GM12878 (cell line): ENCODE measurements at regions not wholly inside any gene's neighbourhood (a gene's known extent, or its start where the extent isn't known, plus 50 kb on each side); places are given as distances from the start of the nearest gene placed in this dataset.

Experiments used
- ATAC-seq: fragments of 200-7000 bp; cut with Tn5 transposase; 3 replicates; pipeline ENCODE4 v1.9.1; 2020; ENCODE audit warnings: mild to moderate bottlenecking, moderate library complexity
- BruUV-seq: library from RNA; stranded (reverse); fragments of 400-500 nt; replicated peaks from 2 replicates; lab custom pipeline; 2021; lab: Mats Ljungman, UMichigan
- CTCF ChIA-PET: fragments of 300-600 bp; sonication (Branson Sonifier 250); formaldehyde crosslinking; extraction: SDS; loops from one replicate; lab custom pipeline; 2021; ENCODE audit warnings: inconsistent platforms; lab: Yijun Ruan, JAX
- POLR2A ChIA-PET: fragments of 350-600 bp; formaldehyde crosslinking; extraction: SDS; loops from one replicate; lab custom pipeline; 2021; ENCODE audit warnings: inconsistent platforms; lab: Charles Lee
- RAD21 ChIA-PET: fragments of 300-600 bp; sonication (Branson Sonifier 250); formaldehyde crosslinking; loops from one replicate; lab custom pipeline; 2023; ENCODE audit warnings: antibody characterized with exemption; ENCODE audit not compliant: unreplicated experiment; lab: Charles Lee
- SMC1A ChIA-PET: fragments of 300-600 bp; sonication (Branson Sonifier 250); formaldehyde crosslinking; loops from one replicate; lab custom pipeline; 2023; ENCODE audit not compliant: unreplicated experiment, uncharacterized antibody; lab: Charles Lee
- DNase-seq: peaks from one replicate; pipeline ENCODE4 v3.0.0-alpha.2; 2011; ENCODE audit warnings: low read depth, low spot score
- FAIRE-seq: peaks from 3 replicates; lab custom pipeline; 2011; peaks lifted over from hg19 to GRCh38; lab: Jason Lieb, UNC
- H2AFZ ChIP-seq: 2 replicates; pipeline ENCODE4 v1.6.0; 2011; ENCODE audit warnings: low read depth, low read length, control low read depth; ENCODE audit not compliant: control insufficient read depth
- H3K27ac ChIP-seq: 2 replicates; pipeline ENCODE4 v1.5.1; 2011; ENCODE audit warnings: control low read depth; ENCODE audit not compliant: control insufficient read depth, insufficient read depth
- H3K27me3 ChIP-seq, 2 experiments: replicated peaks in 1 of 2; 2 replicates each; pipeline versions ENCODE4 v1.6.0 to v1.6.1; 2011; ENCODE audit warnings: low read length in 1 of 2; ENCODE audit not compliant: control insufficient read depth in 2 of 2, insufficient read depth in 2 of 2
- H3K36me3 ChIP-seq, 2 experiments: 2 replicates each; pipeline ENCODE4 v1.5.1; 2011; ENCODE audit warnings: low read length in 1 of 2; ENCODE audit not compliant: control insufficient read depth in 2 of 2, insufficient read depth in 2 of 2
- H3K4me1 ChIP-seq: 2 replicates; pipeline ENCODE4 v1.6.1; 2011; ENCODE audit warnings: mild to moderate bottlenecking, low read length, moderate library complexity, mixed read lengths; ENCODE audit not compliant: control insufficient read depth, insufficient read depth
- H3K4me2 ChIP-seq: 2 replicates; pipeline ENCODE4 v1.6.0; 2011; ENCODE audit warnings: control low read depth; ENCODE audit not compliant: control insufficient read depth, insufficient read depth
- H3K4me3 ChIP-seq: fragments of 200-600 bp; sonication (generic); 2 replicates; pipeline ENCODE4 v1.5.1; 2016
- H3K79me2 ChIP-seq: 2 replicates; pipeline ENCODE4 v1.6.0; 2011; ENCODE audit warnings: low read length; ENCODE audit not compliant: control insufficient read depth, insufficient read depth
- H3K9ac ChIP-seq: 2 replicates; pipeline ENCODE4 v1.8.0; 2011; ENCODE audit warnings: low read length, control low read depth, mixed read lengths; ENCODE audit not compliant: control insufficient read depth, insufficient read depth
- H3K9me3 ChIP-seq: replicated peaks from 3 replicates; pipeline ENCODE4 v1.5.1; 2011; ENCODE audit warnings: mild to moderate bottlenecking, low read length; ENCODE audit not compliant: control insufficient read depth, insufficient read depth
- H4K20me1 ChIP-seq: 2 replicates; pipeline ENCODE4 v1.6.0; 2011; ENCODE audit not compliant: control insufficient read depth, insufficient read depth
- CBFB ChIP-seq: IDR thresholded peaks from 2 replicates; pipeline ENCODE4 v1.6.1; 2016; ENCODE audit warnings: antibody characterized with exemption, low read depth
- CEBPB ChIP-seq, 2 experiments: fragments of 150-350 bp in 1 of 2; IDR thresholded peaks; 2 replicates each; pipeline ENCODE4 v1.6.1; 2012 to 2014; ENCODE audit warnings: low read depth in 2 of 2, low read length in 2 of 2, borderline replicate concordance in 1 of 2, inconsistent platforms in 1 of 2
- CHD4 ChIP-seq: fragments of 200-600 bp; sonication (generic); IDR thresholded peaks from 2 replicates; pipeline ENCODE4 v1.6.1; 2016; ENCODE audit warnings: mild to moderate bottlenecking
- MEF2A ChIP-seq: IDR thresholded peaks from 2 replicates; pipeline ENCODE4 v1.6.1; 2011; ENCODE audit warnings: low read depth, mild to moderate bottlenecking, low read length, moderate library complexity; ENCODE audit not compliant: insufficient read depth
- MLLT1 ChIP-seq: fragments of 450-650 bp; IDR thresholded peaks from 2 replicates; pipeline ENCODE4 v1.6.1; 2016; ENCODE audit warnings: mild to moderate bottlenecking
- MTA3 ChIP-seq: IDR thresholded peaks from 2 replicates; pipeline ENCODE4 v1.6.1; 2012; ENCODE audit warnings: low read length, inconsistent platforms, borderline replicate concordance
- POU2F2 ChIP-seq: IDR thresholded peaks from 3 replicates; pipeline ENCODE4 v1.6.1; 2011; ENCODE audit warnings: low read depth, mild to moderate bottlenecking, low read length, borderline replicate concordance
- RAD51 ChIP-seq: fragments of 450-650 bp; IDR thresholded peaks from 2 replicates; pipeline ENCODE4 v1.6.1; 2016; ENCODE audit warnings: moderate library complexity, mild to moderate bottlenecking, inconsistent platforms
- SP1 ChIP-seq: IDR thresholded peaks from one replicate; pipeline ENCODE4 v1.6.1; 2011; ENCODE audit warnings: low read depth, low read length
- SREBF1 ChIP-seq: IDR thresholded peaks from 2 replicates; pipeline ENCODE4 v1.6.1; 2012; ENCODE audit warnings: mild to moderate bottlenecking, low read length
- SRF ChIP-seq, 2 experiments: IDR thresholded peaks; 2 replicates each; pipeline ENCODE4 v1.6.1; 2011; ENCODE audit warnings: low read depth in 2 of 2, low read length in 2 of 2, mild to moderate bottlenecking in 1 of 2, moderate library complexity in 1 of 2
- STAT1 ChIP-seq: fragments of 450-650 bp; conservative IDR thresholded peaks from 2 replicates; pipeline ENCODE4 v1.6.1; 2014; ENCODE audit warnings: antibody characterized with exemption, mild to moderate bottlenecking
- TAF1 ChIP-seq: IDR thresholded peaks from 2 replicates; pipeline ENCODE4 v1.6.1; 2011; ENCODE audit warnings: mild to moderate bottlenecking, low read depth, low read length, borderline replicate concordance
- ZBTB33 ChIP-seq: fragments of 450-650 bp; IDR thresholded peaks from 2 replicates; pipeline ENCODE4 v1.6.1; 2017; ENCODE audit warnings: mild to moderate bottlenecking
- ZNF622 ChIP-seq: fragments of 450-650 bp; IDR thresholded peaks from 2 replicates; pipeline ENCODE4 v1.6.1; 2017; ENCODE audit warnings: mild to moderate bottlenecking, inconsistent platforms
- WGBS: methylation state at CpG from one replicate; pipeline ENCODE4 v1.1.6; 2016; ENCODE audit warnings: low lambda C conversion rate; ENCODE audit not compliant: insufficient replicate concordance, insufficient coverage; ENCODE audit errors: missing lambda C conversion rate; 5-methylcytosine and 5-hydroxymethylcytosine counted together
- in situ Hi-C: fragments of 300-500 bp; cut with MboI; formaldehyde crosslinking; loops from 9 replicates; pipeline ENCODE4 v1.14.3; 2018; ENCODE audit warnings: mixed read lengths
- intact Hi-C: fragments of 100-400 bp; cut with micrococcal nuclease; formaldehyde crosslinking; loops from one replicate; pipeline ENCODE4 v1.14.2; 2022; ENCODE audit not compliant: unreplicated experiment
- TF ChIP-seq, protein P1 (sequence below): fragments of 450-650 bp; IDR thresholded peaks from 2 replicates; pipeline ENCODE4 v1.6.1; 2016; ENCODE audit warnings: mild to moderate bottlenecking
- TF ChIP-seq, protein P2 (sequence below): IDR thresholded peaks from 2 replicates; pipeline ENCODE4 v1.6.1; 2012; ENCODE audit warnings: low read depth, low read length, improper control_type of control experiment

GRCh38 chr15:99918072-99918471 is 184.8 kb upstream of the LYSMD4 start:
- ChIA-PET SMC1A (no interaction called here), POLR2A (no interaction called here), RAD21 (interaction anchor here (1.3 kb wide), 1 partner anchor 645 kb away, joined by 3 read pairs; no protein-coding TSS in a partner anchor), CTCF (no interaction called here)
- no peaks in the 10 kb centered on the region for H3K4me1 ChIP-seq
- no peak overlapping the region for H3K4me2 ChIP-seq
- TF ChIP-seq POU2F2 (no peak), RAD51 (no peak), MEF2A (no peak), CHD4 (no peak), MTA3 (no peak), SREBF1 (no peak), CBFB (no peak), MLLT1 (no peak), SP1 (no peak), SRF (IDR thresholded peaks at IDR 0.05; ENCODE audit: low read depth in 2 of 2, low read length in 2 of 2) (no peak), ZBTB33 (no peak), CEBPB (IDR thresholded peaks at IDR 0.05; ENCODE audit: borderline replicate concordance in 1 of 2, low read depth in 2 of 2, low read length in 2 of 2) (no peak), ZNF622 (no peak), STAT1 (no peak), TAF1 (no peak)
- TF ChIP-seq, protein P1, sequence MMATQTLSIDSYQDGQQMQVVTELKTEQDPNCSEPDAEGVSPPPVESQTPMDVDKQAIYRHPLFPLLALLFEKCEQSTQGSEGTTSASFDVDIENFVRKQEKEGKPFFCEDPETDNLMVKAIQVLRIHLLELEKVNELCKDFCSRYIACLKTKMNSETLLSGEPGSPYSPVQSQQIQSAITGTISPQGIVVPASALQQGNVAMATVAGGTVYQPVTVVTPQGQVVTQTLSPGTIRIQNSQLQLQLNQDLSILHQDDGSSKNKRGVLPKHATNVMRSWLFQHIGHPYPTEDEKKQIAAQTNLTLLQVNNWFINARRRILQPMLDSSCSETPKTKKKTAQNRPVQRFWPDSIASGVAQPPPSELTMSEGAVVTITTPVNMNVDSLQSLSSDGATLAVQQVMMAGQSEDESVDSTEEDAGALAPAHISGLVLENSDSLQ, result no peak
- TF ChIP-seq, protein P2, sequence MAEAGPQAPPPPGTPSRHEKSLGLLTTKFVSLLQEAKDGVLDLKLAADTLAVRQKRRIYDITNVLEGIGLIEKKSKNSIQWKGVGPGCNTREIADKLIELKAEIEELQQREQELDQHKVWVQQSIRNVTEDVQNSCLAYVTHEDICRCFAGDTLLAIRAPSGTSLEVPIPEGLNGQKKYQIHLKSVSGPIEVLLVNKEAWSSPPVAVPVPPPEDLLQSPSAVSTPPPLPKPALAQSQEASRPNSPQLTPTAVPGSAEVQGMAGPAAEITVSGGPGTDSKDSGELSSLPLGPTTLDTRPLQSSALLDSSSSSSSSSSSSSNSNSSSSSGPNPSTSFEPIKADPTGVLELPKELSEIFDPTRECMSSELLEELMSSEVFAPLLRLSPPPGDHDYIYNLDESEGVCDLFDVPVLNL, result no peak
- H3K4me3 ChIP-seq, result no peak overlapping the region
- intact Hi-C loops (loop anchor here (10.0 kb wide), 1 partner anchor 63 kb away; no protein-coding TSS in a partner anchor), in situ Hi-C loops (loop anchor here (10.0 kb wide), 1 partner anchor 653 kb away; no protein-coding TSS in a partner anchor)
- FAIRE-seq (no peak), DNase-seq (no peak), ATAC-seq (no peak)
- WGBS, result 58% methylated on average over 9 of the region's 9 CpGs
- H4K20me1 ChIP-seq, result no peaks in the 10 kb centered on the region
- H3K79me2 ChIP-seq, result no peaks in the 10 kb centered on the region
- BruUV-seq, result no TSS peak
- H2AFZ ChIP-seq, result no peak overlapping the region
- H3K9ac ChIP-seq, result no peak overlapping the region
- peaks cover 0 to 2% of the 10 kb centered on the region in 2 experiments; a peak in 1 of 4 replicates for H3K27me3 ChIP-seq
- no peaks in the 10 kb centered on the region for H3K36me3 ChIP-seq
- no peak overlapping the region for H3K27ac ChIP-seq
- H3K9me3 ChIP-seq, result no peaks in the 10 kb centered on the region
